CD4-positive, alpha-beta T cell (primary cell): ENCODE measurements at regions not wholly inside any gene's neighbourhood (a gene's known extent, or its start where the extent isn't known, plus 50 kb on each side); places are given as distances from the start of the nearest gene placed in this dataset.

Source experiments
- ATAC-seq: fragments of 200-7000 bp; cut with Tn5 transposase; one replicate; pipeline ENCODE4 v1.10.0; 2022; ENCODE audit warnings: mild to moderate bottlenecking; ENCODE audit not compliant: poor library complexity
- CTCF ChIA-PET: fragments of 350-600 bp; sonication (Branson Sonifier 250); formaldehyde crosslinking; loops from one replicate; lab custom pipeline; 2021; ENCODE audit warnings: antibody characterized with exemption, inconsistent platforms; lab: Charles Lee
- POLR2A ChIA-PET: fragments of 350-600 bp; sonication (Branson Sonifier 250); formaldehyde crosslinking; loops from one replicate; lab custom pipeline; 2021; ENCODE audit warnings: antibody characterized with exemption, inconsistent platforms; lab: Charles Lee
- DNase-seq, 14 experiments: peaks; one replicate each; pipeline ENCODE4 v3.0.0-alpha.2; 2013 to 2020; ENCODE audit warnings: mixed read lengths in 2 of 14
- H3K27ac ChIP-seq, 2 donors: one replicate each; pipeline versions ENCODE4 v1.5.1 to v1.7.0; 2013; ENCODE audit warnings: low read length in 2 of 2, low read depth in 1 of 2, mild to moderate bottlenecking in 1 of 2
- H3K27me3 ChIP-seq, 2 experiments: 1 replicate in 1 of 2; 2 replicates in 1 of 2; pipeline versions ENCODE4 v1.6.1 to v1.7.0; 2013; ENCODE audit warnings: low read length in 2 of 2, control low read depth in 1 of 2, mild to moderate bottlenecking in 1 of 2, moderate library complexity in 1 of 2; ENCODE audit not compliant: insufficient read depth in 2 of 2, control insufficient read depth in 1 of 2
- H3K36me3 ChIP-seq: one replicate; pipeline ENCODE4 v1.6.1; 2013; ENCODE audit warnings: low read length, control low read depth; ENCODE audit not compliant: insufficient read depth
- H3K4me1 ChIP-seq: one replicate; pipeline ENCODE4 v1.6.1; 2013; ENCODE audit warnings: low read length, control low read depth; ENCODE audit not compliant: insufficient read depth
- H3K4me3 ChIP-seq: one replicate; pipeline ENCODE4 v1.5.1; 2013; ENCODE audit warnings: mild to moderate bottlenecking, low read length, moderate library complexity
- H3K9me3 ChIP-seq, 2 experiments: 1 replicate in 1 of 2; 2 replicates in 1 of 2; pipeline versions ENCODE4 v1.6.1 to v1.7.0; 2013; ENCODE audit warnings: low read length in 2 of 2, mild to moderate bottlenecking in 2 of 2, control low read depth in 1 of 2, moderate library complexity in 1 of 2; ENCODE audit not compliant: control insufficient read depth in 1 of 2, insufficient read depth in 1 of 2
- H3K27ac Mint-ChIP-seq: one replicate; pipeline ENCODE4 v1.8.0; 2020; ENCODE audit warnings: mixed read lengths
- H3K27me3 Mint-ChIP-seq: one replicate; pipeline ENCODE4 v1.8.0; 2021; ENCODE audit warnings: mixed read lengths
- H3K36me3 Mint-ChIP-seq: one replicate; pipeline ENCODE4 v1.8.0; 2021; ENCODE audit warnings: low read depth, mixed read lengths
- H3K4me1 Mint-ChIP-seq: one replicate; pipeline ENCODE4 v1.8.0; 2021; ENCODE audit warnings: low read depth, mixed read lengths
- H3K4me3 Mint-ChIP-seq: one replicate; pipeline ENCODE4 v1.8.0; 2020; ENCODE audit warnings: mild to moderate bottlenecking, mixed read lengths
- H3K9me3 Mint-ChIP-seq: one replicate; pipeline ENCODE4 v1.8.0; 2020; ENCODE audit warnings: mixed read lengths
- CTCF ChIP-seq: fragments of 200-600 bp; IDR thresholded peaks from one replicate; pipeline ENCODE4 v1.8.0; 2022; ENCODE audit warnings: antibody characterized with exemption, mild to moderate bottlenecking
- intact Hi-C, 2 experiments: fragments of 100-400 bp; cut with DNase I in 1 of 2; cut with micrococcal nuclease in 1 of 2; formaldehyde crosslinking; loops; one replicate each; pipeline versions ENCODE4 v1.15.1 to v1.9.0; 2023 to 2025; cut with DNase I, micrococcal nuclease

GRCh38 chr3:30131191-30131590, 475.2 kb upstream of the TGFBR2 start:
- H3K9me3 Mint-ChIP-seq, result peaks cover 3% of the 10 kb centered on the region
- DNase-seq (no peak), ATAC-seq (no peak)
- Histone ChIP-seq H3K27me3 (no peaks in the 10 kb centered on the region), H3K36me3 (no peaks in the 10 kb centered on the region), H3K9me3 (no peaks in the 10 kb centered on the region), H3K4me1 (no peaks in the 10 kb centered on the region), H3K27ac (no peak overlapping the region), H3K4me3 (no peak overlapping the region)
- ChIA-PET CTCF (no interaction called here), POLR2A (no interaction called here)
- H3K36me3 Mint-ChIP-seq, result no peaks in the 10 kb centered on the region
- TF ChIP-seq CTCF, result no peak
- H3K27ac Mint-ChIP-seq, result no peak overlapping the region
- no peak overlapping the region for H3K4me3 Mint-ChIP-seq
- peaks cover 4% of the 10 kb centered on the region for H3K27me3 Mint-ChIP-seq
- intact Hi-C loops, result no loop called here
- peaks cover 5% of the 10 kb centered on the region for H3K4me1 Mint-ChIP-seq

GRCh38 chr3:30135190-30135589, 471.2 kb upstream of the TGFBR2 start:
- H3K36me3 ChIP-seq, result no peaks in the 10 kb centered on the region
- H3K27me3 Mint-ChIP-seq, result peaks cover 4% of the 10 kb centered on the region
- H3K4me1 ChIP-seq, result no peaks in the 10 kb centered on the region
- ChIA-PET CTCF (no interaction called here), POLR2A (interaction anchor here (0.6 kb wide), 1 partner anchor 113 kb away, joined by 3 read pairs; no protein-coding TSS in a partner anchor)
- no peak for ATAC-seq
- peaks cover 5% of the 10 kb centered on the region for H3K4me1 Mint-ChIP-seq
- H3K36me3 Mint-ChIP-seq, result no peaks in the 10 kb centered on the region
- H3K9me3 Mint-ChIP-seq, result peaks cover 8% of the 10 kb centered on the region
- H3K4me3 Mint-ChIP-seq, result no peak overlapping the region
- no peak overlapping the region for H3K4me3 ChIP-seq
- no peak for DNase-seq
- H3K9me3 ChIP-seq, result no peaks in the 10 kb centered on the region
- H3K27ac ChIP-seq, result no peak overlapping the region
- no peak overlapping the region for H3K27ac Mint-ChIP-seq
- intact Hi-C loops, result no loop called here
- no peak for TF ChIP-seq CTCF
- H3K27me3 ChIP-seq, result no peaks in the 10 kb centered on the region

GRCh38 chr3:30139283-30139682, 467.1 kb upstream of the TGFBR2 start:
- Histone ChIP-seq H3K4me1 (no peaks in the 10 kb centered on the region), H3K27ac (no peak overlapping the region), H3K27me3 (no peaks in the 10 kb centered on the region), H3K9me3 (no peaks in the 10 kb centered on the region), H3K4me3 (no peak overlapping the region), H3K36me3 (no peaks in the 10 kb centered on the region)
- CTCF ChIA-PET, result no interaction called here
- Mint-ChIP-seq H3K4me1 (no peaks in the 10 kb centered on the region), H3K27ac (no peak overlapping the region), H3K9me3 (peaks cover 8% of the 10 kb centered on the region), H3K27me3 (peaks cover 4% of the 10 kb centered on the region), H3K4me3 (no peak overlapping the region), H3K36me3 (no peaks in the 10 kb centered on the region)
- TF ChIP-seq CTCF, result no peak
- POLR2A ChIA-PET, result no interaction called here
- intact Hi-C loops, result no loop called here
- DNase-seq (no peak), ATAC-seq (no peak)
